OCI-LY3 (cell line): ENCODE measurements at regions not wholly inside any gene's neighbourhood (a gene's known extent, or its start where the extent isn't known, plus 50 kb on each side); places are given as distances from the start of the nearest gene placed in this dataset.

Experiments
- EZH2phosphoT487 ChIP-seq: fragments of 200-600 bp; shearing (Covaris generic); IDR thresholded peaks from 2 replicates; pipeline ENCODE4 v1.6.1; 2018; ENCODE audit warnings: antibody characterized with exemption, mixed run types, low read depth
- TF ChIP-seq, protein P1 (sequence below): fragments of 200-600, 300-600 bp; sonication (generic); IDR thresholded peaks from 2 replicates; pipeline ENCODE4 v1.5.1; 2014; ENCODE audit warnings: antibody characterized with exemption, low read length, low read depth

DNA sequence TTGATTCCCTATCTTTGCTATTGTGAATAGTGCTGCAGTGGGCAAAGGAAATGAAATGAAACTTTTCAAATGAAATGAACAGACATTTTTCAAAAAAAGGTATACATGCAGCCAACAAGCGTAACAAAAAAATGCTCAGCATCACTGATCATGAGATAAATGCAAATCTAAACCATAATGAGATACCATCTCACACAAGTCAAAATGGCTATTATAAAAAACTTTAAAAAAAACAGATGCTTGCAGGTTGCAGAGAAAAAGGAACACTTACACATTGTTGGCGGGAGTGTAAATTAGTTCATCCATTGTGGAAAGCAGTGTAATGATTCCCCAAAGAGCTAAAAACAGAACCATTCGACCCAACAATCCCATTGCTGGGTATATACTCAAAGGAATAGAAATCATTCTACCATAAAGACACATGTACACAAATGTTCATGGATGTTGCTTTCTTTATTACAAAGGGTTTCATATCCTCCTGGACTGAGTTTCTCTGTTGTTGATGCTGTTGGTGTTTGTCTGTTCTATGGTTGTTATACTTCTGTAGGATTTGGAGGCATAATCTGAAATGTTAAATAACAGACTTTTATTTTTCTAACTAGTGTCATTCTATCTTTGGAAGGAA is 99.3 kb upstream of the SOX9 start:
- TF ChIP-seq, protein P1, sequence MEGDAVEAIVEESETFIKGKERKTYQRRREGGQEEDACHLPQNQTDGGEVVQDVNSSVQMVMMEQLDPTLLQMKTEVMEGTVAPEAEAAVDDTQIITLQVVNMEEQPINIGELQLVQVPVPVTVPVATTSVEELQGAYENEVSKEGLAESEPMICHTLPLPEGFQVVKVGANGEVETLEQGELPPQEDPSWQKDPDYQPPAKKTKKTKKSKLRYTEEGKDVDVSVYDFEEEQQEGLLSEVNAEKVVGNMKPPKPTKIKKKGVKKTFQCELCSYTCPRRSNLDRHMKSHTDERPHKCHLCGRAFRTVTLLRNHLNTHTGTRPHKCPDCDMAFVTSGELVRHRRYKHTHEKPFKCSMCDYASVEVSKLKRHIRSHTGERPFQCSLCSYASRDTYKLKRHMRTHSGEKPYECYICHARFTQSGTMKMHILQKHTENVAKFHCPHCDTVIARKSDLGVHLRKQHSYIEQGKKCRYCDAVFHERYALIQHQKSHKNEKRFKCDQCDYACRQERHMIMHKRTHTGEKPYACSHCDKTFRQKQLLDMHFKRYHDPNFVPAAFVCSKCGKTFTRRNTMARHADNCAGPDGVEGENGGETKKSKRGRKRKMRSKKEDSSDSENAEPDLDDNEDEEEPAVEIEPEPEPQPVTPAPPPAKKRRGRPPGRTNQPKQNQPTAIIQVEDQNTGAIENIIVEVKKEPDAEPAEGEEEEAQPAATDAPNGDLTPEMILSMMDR: no peak
- no peak for TF ChIP-seq EZH2phosphoT487
